DND-41 (cell line): ENCODE measurements at regions not wholly inside any gene's neighbourhood (a gene's known extent, or its start where the extent isn't known, plus 50 kb on each side); places are given as distances from the start of the nearest gene placed in this dataset.

Source experiments
- EZH2 ChIP-seq: IDR thresholded peaks from 3 replicates; pipeline ENCODE4 v1.6.1; 2012; ENCODE audit warnings: borderline replicate concordance, low read depth, mild to moderate bottlenecking, moderate library complexity, low read length, inconsistent platforms; ENCODE audit not compliant: severe bottlenecking
- TF ChIP-seq, protein P1 (sequence below): IDR thresholded peaks from 2 replicates; pipeline ENCODE4 v1.5.1; 2012; ENCODE audit warnings: borderline replicate concordance, low read length, moderate library complexity, mild to moderate bottlenecking; ENCODE audit not compliant: poor library complexity, severe bottlenecking; ENCODE audit errors: extremely low read depth

DNA sequence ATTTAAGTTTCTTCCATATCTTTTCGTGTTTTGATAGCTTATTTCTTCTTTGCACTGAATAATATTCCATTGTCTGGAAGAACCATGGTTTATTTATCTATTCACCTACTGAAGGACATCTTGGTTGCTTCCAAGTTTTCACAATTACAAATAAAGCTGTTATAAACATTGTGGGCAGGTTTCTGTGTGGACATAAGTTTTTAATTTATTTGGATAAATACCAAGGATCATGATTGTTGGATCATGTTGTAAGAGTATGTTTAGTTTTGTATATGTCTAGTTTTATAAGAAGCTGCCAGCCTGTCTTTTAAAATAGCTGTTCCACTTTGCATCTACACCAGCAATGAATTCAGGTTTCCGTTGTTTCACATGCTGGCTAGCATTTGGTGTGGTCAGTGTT lies 339.4 kb downstream of the CDH11 start:
- no peak for TF ChIP-seq EZH2
- TF ChIP-seq, protein P1, sequence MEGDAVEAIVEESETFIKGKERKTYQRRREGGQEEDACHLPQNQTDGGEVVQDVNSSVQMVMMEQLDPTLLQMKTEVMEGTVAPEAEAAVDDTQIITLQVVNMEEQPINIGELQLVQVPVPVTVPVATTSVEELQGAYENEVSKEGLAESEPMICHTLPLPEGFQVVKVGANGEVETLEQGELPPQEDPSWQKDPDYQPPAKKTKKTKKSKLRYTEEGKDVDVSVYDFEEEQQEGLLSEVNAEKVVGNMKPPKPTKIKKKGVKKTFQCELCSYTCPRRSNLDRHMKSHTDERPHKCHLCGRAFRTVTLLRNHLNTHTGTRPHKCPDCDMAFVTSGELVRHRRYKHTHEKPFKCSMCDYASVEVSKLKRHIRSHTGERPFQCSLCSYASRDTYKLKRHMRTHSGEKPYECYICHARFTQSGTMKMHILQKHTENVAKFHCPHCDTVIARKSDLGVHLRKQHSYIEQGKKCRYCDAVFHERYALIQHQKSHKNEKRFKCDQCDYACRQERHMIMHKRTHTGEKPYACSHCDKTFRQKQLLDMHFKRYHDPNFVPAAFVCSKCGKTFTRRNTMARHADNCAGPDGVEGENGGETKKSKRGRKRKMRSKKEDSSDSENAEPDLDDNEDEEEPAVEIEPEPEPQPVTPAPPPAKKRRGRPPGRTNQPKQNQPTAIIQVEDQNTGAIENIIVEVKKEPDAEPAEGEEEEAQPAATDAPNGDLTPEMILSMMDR: no peak
